ENCODE measurements at regions not wholly inside any gene's neighbourhood (a gene's known extent, or its start where the extent isn't known, plus 50 kb on each side); places are given as distances from the start of the nearest gene placed in this dataset.

DNA sequence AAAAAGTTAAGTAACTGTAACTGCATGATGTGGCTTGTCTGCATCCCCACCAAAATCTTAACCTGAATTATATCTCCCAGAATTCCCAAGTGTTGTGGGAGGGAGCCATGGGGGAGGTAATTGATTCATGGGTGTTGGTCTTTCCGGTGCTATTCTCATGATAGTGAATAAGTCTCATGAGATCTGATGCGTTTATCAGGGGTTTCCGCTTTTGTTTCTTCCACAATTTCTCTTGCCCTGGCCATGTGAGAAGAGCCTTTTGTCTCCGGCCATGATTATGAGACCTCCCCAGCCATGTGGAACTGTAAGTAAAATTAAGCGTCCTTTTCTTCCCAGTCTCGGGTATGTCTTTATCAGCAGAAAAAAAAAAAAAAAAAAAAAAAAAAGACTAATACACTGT lies 385.8 kb downstream of the SLITRK1 start:
- Histone ChIP-seq H3K9ac (ENCODE audit: low read length in 3 of 3) (no peak overlapping the region), H3K4me1 (ENCODE audit: control insufficient read depth in 2 of 3, insufficient read depth in 2 of 3, low read depth in 1 of 3, low read length in 3 of 3) (no peaks in the 10 kb centered on the region), H3K4me3 (ENCODE audit: low read length in 3 of 3) (no peak overlapping the region), H3K27ac (ENCODE audit: low read depth in 2 of 2, low read length in 2 of 2) (no peak overlapping the region), H3K9me3 (ENCODE audit: control insufficient read depth in 2 of 3, insufficient read depth in 1 of 3, low read length in 3 of 3) (peaks cover 0 to 3% (median 0%) of the 10 kb centered on the region in 3 donors), H3K27me3 (ENCODE audit: control insufficient read depth, insufficient read depth, low read length) (no peaks in the 10 kb centered on the region), H3K36me3 (ENCODE audit: control insufficient read depth in 2 of 3, insufficient read depth in 3 of 3, low read length in 3 of 3) (no peaks in the 10 kb centered on the region)
- intact Hi-C loops (cut with DNase I) = no loop called here
- DNase-seq = no peak
- TF ChIP-seq, protein P1, sequence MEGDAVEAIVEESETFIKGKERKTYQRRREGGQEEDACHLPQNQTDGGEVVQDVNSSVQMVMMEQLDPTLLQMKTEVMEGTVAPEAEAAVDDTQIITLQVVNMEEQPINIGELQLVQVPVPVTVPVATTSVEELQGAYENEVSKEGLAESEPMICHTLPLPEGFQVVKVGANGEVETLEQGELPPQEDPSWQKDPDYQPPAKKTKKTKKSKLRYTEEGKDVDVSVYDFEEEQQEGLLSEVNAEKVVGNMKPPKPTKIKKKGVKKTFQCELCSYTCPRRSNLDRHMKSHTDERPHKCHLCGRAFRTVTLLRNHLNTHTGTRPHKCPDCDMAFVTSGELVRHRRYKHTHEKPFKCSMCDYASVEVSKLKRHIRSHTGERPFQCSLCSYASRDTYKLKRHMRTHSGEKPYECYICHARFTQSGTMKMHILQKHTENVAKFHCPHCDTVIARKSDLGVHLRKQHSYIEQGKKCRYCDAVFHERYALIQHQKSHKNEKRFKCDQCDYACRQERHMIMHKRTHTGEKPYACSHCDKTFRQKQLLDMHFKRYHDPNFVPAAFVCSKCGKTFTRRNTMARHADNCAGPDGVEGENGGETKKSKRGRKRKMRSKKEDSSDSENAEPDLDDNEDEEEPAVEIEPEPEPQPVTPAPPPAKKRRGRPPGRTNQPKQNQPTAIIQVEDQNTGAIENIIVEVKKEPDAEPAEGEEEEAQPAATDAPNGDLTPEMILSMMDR (IDR thresholded peaks at IDR 0.05; ENCODE audit: borderline replicate concordance, extremely low read depth, insufficient read depth) = no peak
- no peak for FAIRE-seq

DNA sequence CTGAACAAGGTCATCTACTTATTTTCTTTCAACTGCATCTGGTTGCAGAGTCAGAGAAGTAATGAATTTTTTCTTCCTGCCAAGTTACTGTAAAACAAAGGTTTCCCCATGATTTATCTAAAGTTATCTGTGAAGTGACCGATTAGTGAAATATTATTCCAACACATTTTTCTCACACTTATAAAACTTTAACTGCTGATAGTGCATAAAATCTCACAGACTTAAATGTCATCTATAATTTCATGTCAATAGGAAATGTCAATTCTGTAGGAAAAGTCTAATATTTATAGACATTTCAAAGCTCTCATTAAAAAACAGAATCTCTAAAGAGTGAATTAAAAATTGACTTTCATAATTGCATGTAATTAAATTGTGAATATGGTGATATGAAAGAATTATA lies 397.2 kb downstream of the SLITRK1 start:
- no peaks in the 10 kb centered on the region for H3K36me3 ChIP-seq (ENCODE audit: control insufficient read depth in 2 of 3, insufficient read depth in 3 of 3, low read length in 3 of 3)
- no peak overlapping the region for H3K4me3 ChIP-seq (ENCODE audit: low read length in 3 of 3)
- H3K27ac ChIP-seq (ENCODE audit: low read depth in 2 of 2, low read length in 2 of 2) = no peak overlapping the region
- DNase-seq (no peak), FAIRE-seq (no peak)
- H3K27me3 ChIP-seq (ENCODE audit: control insufficient read depth, insufficient read depth, low read length) = no peaks in the 10 kb centered on the region
- TF ChIP-seq, protein P1 (IDR thresholded peaks at IDR 0.05; ENCODE audit: borderline replicate concordance, extremely low read depth, insufficient read depth) = no peak
- H3K9ac ChIP-seq (ENCODE audit: low read length in 3 of 3) = no peak overlapping the region
- intact Hi-C loops (cut with DNase I) = no loop called here
- no peaks in the 10 kb centered on the region for H3K9me3 ChIP-seq (ENCODE audit: control insufficient read depth in 2 of 3, insufficient read depth in 1 of 3, low read length in 3 of 3)
- no peaks in the 10 kb centered on the region for H3K4me1 ChIP-seq (ENCODE audit: control insufficient read depth in 2 of 3, insufficient read depth in 2 of 3, low read depth in 1 of 3, low read length in 3 of 3)

DNA sequence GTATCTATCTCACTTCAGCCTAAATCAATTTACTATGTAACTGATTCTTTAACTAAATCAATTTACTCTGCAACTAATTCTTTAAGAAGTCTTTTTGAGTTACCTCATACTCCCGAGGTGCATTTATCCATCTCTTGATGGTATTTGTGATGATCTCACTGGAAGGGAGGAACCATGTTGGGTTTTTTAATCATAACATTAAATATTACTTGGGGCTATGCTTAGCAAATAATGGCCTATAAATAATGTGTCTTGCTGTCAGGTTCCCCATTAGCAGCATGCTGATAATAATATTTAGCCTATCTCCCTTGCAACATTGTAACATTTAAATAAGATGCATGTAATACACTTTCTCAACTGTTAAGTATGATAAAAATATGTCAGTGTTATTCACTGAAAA lies 411.3 kb downstream of the SLITRK1 start:
- no peaks in the 10 kb centered on the region for H3K36me3 ChIP-seq (ENCODE audit: control insufficient read depth in 2 of 3, insufficient read depth in 3 of 3, low read length in 3 of 3)
- H3K4me3 ChIP-seq (ENCODE audit: low read length in 3 of 3) = no peak overlapping the region
- H3K9ac ChIP-seq (ENCODE audit: low read length in 3 of 3) = no peak overlapping the region
- DNase-seq (no peak), FAIRE-seq (no peak)
- intact Hi-C loops (cut with DNase I) = no loop called here
- H3K4me1 ChIP-seq (ENCODE audit: control insufficient read depth in 2 of 3, insufficient read depth in 2 of 3, low read depth in 1 of 3, low read length in 3 of 3) = no peaks in the 10 kb centered on the region
- H3K9me3 ChIP-seq (ENCODE audit: control insufficient read depth in 2 of 3, insufficient read depth in 1 of 3, low read length in 3 of 3) = peaks cover 0 to 4% (median 0%) of the 10 kb centered on the region in 3 donors
- TF ChIP-seq, protein P1 (IDR thresholded peaks at IDR 0.05; ENCODE audit: borderline replicate concordance, extremely low read depth, insufficient read depth) = no peak
- no peak overlapping the region for H3K27ac ChIP-seq (ENCODE audit: low read depth in 2 of 2, low read length in 2 of 2)
- no peaks in the 10 kb centered on the region for H3K27me3 ChIP-seq (ENCODE audit: control insufficient read depth, insufficient read depth, low read length)

DNA sequence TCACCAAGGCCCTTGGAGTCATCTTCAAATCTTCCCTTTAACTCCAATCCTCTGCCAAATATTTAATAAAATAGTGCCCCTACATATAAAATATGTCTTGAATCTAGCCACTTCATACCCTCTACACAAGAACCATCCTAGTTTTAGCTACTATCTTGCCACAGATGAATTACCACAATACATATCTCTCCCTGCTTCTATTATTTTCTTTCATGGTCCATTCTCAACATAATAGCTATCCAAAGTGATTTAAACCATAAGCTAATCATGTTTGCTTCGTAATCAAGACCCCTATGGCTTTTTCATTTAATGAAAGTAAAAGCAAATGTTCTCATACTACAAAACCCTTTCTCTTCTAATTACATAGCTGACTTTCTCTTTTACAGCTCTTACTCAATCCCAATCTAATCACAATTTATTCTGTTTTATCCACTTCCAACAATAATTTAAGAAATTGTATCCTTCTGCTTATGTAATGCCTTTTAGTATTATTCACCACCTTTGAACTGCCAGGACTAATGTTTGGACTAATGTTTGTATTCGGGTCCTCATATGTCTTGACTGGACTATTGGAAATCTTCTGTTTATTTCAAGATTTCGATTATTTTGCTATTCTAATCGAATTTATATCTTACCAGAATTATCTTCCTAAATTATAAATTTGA lies 412.0 kb downstream of the SLITRK1 start:
- DNase-seq (no peak), FAIRE-seq (no peak)
- Histone ChIP-seq H3K36me3 (ENCODE audit: control insufficient read depth in 2 of 3, insufficient read depth in 3 of 3, low read length in 3 of 3) (no peaks in the 10 kb centered on the region), H3K9ac (ENCODE audit: low read length in 3 of 3) (no peak overlapping the region), H3K9me3 (ENCODE audit: control insufficient read depth in 2 of 3, insufficient read depth in 1 of 3, low read length in 3 of 3) (peaks cover 0 to 5% (median 0%) of the 10 kb centered on the region in 3 donors), H3K4me1 (ENCODE audit: control insufficient read depth in 2 of 3, insufficient read depth in 2 of 3, low read depth in 1 of 3, low read length in 3 of 3) (no peaks in the 10 kb centered on the region), H3K27ac (ENCODE audit: low read depth in 2 of 2, low read length in 2 of 2) (no peak overlapping the region), H3K27me3 (ENCODE audit: control insufficient read depth, insufficient read depth, low read length) (no peaks in the 10 kb centered on the region), H3K4me3 (ENCODE audit: low read length in 3 of 3) (no peak overlapping the region)
- intact Hi-C loops (cut with DNase I) = no loop called here
- TF ChIP-seq, protein P1 (IDR thresholded peaks at IDR 0.05; ENCODE audit: borderline replicate concordance, extremely low read depth, insufficient read depth) = no peak
